ENCODE measurements at regions not wholly inside any gene's neighbourhood (a gene's known extent, or its start where the extent isn't known, plus 50 kb on each side); places are given as distances from the start of the nearest gene placed in this dataset.

DNA sequence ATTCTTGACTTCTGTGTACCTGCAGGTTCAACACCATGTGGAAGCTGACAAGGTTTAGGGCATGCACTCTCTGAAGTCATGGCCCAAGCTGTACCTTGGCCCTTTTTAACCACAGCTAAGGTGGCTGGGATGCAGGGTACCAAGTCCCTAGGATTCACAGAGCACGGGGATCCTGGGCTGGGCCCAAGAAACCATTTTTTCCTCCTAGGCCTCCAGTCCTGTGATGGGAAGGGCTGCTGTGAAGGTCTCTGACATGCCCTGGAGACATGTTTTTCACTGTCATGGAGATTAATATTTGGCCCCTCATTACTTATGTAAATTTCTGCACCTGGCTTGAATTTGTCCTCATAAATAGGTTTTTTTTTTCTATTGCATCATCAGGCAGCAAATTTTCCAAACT lies 937.5 kb upstream of the ROBO1 start:
- TF ChIP-seq, protein P1, sequence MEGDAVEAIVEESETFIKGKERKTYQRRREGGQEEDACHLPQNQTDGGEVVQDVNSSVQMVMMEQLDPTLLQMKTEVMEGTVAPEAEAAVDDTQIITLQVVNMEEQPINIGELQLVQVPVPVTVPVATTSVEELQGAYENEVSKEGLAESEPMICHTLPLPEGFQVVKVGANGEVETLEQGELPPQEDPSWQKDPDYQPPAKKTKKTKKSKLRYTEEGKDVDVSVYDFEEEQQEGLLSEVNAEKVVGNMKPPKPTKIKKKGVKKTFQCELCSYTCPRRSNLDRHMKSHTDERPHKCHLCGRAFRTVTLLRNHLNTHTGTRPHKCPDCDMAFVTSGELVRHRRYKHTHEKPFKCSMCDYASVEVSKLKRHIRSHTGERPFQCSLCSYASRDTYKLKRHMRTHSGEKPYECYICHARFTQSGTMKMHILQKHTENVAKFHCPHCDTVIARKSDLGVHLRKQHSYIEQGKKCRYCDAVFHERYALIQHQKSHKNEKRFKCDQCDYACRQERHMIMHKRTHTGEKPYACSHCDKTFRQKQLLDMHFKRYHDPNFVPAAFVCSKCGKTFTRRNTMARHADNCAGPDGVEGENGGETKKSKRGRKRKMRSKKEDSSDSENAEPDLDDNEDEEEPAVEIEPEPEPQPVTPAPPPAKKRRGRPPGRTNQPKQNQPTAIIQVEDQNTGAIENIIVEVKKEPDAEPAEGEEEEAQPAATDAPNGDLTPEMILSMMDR (conservative IDR thresholded peaks at IDR 0.05) = no peak
- no peak overlapping the region for H3K27ac ChIP-seq

DNA sequence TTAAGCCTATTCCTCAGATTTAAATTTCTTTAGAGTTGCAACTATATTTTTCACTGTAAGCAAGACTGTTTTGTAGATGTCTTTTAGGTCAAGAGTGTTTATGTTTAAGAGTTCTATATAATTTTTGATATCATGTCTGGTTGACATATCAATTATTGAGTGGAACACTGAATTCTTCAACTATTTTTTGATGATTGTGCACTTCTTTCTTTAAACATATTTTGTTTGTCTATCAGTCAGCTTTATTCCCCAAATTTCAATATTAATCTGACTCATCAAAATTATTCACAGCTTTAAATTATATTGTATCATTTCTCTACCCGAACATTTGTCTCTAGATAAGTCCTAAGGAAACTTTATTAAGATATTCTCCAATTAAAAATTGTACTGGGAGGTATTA lies 933.6 kb upstream of the ROBO1 start:
- TF ChIP-seq, protein P1 (conservative IDR thresholded peaks at IDR 0.05) = no peak
- no peak overlapping the region for H3K27ac ChIP-seq

DNA sequence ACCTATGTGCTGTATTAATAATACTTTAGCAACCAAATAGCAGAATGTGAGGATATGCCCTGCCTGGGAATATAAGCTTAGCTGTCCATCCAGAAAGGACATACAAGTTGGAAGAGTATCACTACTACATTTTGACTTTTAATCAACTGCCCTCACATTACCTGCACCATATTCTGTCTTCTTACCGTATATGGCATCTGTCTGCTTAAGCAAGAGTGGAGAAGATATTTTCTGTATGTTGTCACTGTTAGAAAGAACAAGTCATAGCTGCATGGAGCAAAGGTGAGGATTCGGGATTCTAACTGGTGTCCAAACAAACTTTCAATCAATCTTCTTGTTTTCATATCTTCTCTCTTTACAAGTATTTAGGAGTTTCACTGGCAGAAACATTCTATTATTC lies 929.5 kb upstream of the ROBO1 start:
- TF ChIP-seq, protein P1 (conservative IDR thresholded peaks at IDR 0.05) = no peak
- H3K27ac ChIP-seq = peak overlapping the region; percentile 96

DNA sequence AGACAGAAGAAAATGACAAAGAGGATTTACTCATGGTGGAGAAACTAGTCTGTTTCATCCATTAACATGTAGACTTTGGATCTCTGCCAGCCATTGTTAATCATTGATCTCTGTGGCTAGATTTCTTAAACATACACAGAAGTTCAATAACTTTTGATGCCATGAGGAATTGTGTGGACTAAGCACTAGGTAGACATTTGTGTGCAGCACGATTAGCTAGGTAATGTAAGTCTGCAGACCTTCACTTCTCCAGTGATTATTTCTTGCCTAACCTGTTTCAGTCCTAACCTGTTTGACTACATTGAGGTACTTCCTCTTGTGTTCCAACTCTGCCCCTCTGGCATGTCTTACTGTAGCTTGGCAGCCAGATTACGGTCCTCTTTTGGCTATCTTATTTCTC lies 928.5 kb upstream of the ROBO1 start:
- TF ChIP-seq, protein P1 (conservative IDR thresholded peaks at IDR 0.05) = no peak
- H3K27ac ChIP-seq = peak overlapping the region; percentile 96

DNA sequence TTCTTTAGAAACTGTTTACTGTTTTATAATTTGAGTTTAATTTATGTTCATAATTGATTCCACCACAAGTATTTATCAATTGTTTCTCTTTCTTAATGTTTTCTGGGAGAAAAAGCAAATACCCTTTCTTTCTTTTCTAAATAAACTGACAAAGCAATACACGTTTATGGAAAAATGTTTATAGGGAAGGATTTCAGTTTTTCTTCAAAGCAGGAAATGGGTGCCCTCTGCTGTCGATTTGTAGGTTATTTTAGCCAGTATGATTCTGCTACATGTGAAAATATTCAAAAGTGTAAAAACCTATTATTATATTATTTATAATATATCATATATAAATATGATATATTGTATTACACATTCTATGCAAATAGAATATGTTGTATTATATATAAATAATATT lies 921.0 kb upstream of the ROBO1 start:
- TF ChIP-seq, protein P1 (conservative IDR thresholded peaks at IDR 0.05) = peak; percentile 76
- no peak overlapping the region for H3K27ac ChIP-seq

DNA sequence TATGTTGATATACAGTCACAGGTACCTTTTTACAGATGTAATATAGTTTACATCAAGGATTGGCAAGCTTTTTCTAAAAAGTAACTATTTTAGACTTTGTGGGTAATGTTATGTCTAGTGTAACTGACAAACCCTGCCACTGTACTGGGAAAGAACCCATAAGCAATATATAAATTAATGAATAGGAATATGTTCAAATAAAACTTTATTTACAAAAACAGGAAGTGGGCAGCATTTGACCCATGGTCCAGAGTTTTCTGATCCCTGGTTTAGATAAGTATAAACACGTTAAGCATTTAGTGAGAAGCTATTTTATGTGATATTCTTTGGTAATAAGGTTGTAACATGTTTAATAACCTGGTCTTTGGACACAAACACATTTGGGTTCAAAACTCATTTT lies 915.2 kb upstream of the ROBO1 start:
- no peak overlapping the region for H3K27ac ChIP-seq
- TF ChIP-seq, protein P1 (conservative IDR thresholded peaks at IDR 0.05) = no peak

DNA sequence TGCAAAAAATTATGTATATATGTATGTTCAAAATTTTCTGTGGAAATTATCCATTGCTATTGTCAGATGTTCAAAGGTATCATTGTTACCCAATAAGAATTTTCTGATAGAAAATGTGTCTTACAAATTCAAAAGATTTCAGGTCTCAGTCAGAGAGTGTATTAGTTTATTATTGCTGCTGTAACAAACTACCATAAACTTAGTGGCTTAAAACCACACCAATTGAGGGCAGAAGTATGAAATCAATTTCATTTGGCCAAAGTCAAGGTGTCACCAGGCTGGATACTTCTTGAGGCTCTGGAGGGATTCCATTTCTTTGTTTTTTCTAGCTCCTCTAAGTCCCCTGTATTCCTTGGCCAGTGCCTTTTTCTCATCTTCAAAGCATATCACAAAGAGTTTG lies 914.4 kb upstream of the ROBO1 start:
- H3K27ac ChIP-seq = no peak overlapping the region
- TF ChIP-seq, protein P1 (conservative IDR thresholded peaks at IDR 0.05) = no peak

DNA sequence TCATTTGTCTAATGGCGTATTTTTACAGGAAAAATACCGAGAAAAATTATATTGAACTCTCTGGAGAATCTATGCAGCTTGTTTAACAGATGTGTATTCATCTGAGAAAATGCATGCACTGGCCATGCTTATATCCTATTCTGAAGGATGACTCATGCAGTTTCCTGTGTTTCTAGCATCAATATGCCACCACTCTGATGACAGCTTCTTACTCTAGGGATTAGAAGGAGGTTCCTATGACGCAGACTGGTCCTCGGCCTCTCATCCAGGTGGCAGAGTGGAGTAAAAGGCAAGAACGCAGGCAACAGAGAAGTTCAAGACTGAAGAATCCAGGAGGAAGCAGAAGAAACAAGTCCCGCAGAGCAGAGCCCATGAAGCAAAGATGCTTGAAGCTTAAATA lies 910.0 kb upstream of the ROBO1 start:
- TF ChIP-seq, protein P1 (conservative IDR thresholded peaks at IDR 0.05) = no peak
- H3K27ac ChIP-seq = no peak overlapping the region
